ENCODE measurements at regions not wholly inside any gene's neighbourhood (a gene's known extent, or its start where the extent isn't known, plus 50 kb on each side); places are given as distances from the start of the nearest gene placed in this dataset.
A peak's percentile ranks its signal among the peaks of the same experiment; 100 is the strongest.

DNA sequence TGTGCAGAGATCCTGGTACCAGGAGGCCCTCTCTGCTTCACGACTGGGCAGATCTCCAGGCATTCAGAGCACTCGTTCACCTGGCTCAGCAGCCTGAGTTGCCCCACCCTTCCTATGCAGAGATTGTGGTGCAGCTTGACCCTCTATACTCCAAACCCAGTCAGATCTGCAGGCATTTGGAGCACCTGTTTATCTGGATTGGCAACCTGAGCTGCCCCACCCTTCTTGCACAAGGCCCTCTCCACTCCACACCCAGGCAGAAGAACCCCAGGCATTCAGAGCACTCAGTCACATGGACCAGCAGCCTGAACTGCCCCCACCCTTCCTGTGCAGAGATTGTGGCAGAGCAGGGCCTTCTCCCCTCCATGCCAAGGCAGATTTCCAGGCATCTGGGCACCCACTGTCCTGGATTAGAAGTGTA lies 88.4 kb upstream of the CDH5 start:
- H3K9me3 ChIP-seq, result peaks cover 0 to 7% (median 2%) of the 10 kb centered on the region in 4 donors
- H3K4me3 ChIP-seq, result no peak overlapping the region
- 85% methylated on average over 2 of the region's 2 CpGs for WGBS
- no peak for DNase-seq (ENCODE audit: extremely low spot score)
- TF ChIP-seq, protein P1, sequence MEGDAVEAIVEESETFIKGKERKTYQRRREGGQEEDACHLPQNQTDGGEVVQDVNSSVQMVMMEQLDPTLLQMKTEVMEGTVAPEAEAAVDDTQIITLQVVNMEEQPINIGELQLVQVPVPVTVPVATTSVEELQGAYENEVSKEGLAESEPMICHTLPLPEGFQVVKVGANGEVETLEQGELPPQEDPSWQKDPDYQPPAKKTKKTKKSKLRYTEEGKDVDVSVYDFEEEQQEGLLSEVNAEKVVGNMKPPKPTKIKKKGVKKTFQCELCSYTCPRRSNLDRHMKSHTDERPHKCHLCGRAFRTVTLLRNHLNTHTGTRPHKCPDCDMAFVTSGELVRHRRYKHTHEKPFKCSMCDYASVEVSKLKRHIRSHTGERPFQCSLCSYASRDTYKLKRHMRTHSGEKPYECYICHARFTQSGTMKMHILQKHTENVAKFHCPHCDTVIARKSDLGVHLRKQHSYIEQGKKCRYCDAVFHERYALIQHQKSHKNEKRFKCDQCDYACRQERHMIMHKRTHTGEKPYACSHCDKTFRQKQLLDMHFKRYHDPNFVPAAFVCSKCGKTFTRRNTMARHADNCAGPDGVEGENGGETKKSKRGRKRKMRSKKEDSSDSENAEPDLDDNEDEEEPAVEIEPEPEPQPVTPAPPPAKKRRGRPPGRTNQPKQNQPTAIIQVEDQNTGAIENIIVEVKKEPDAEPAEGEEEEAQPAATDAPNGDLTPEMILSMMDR (IDR thresholded peaks at IDR 0.05), result no peak
- TF ChIP-seq POLR2A (IDR thresholded peaks at IDR 0.05; ENCODE audit: low read depth), result no peak
- no peak for TF ChIP-seq EP300 (IDR thresholded peaks at IDR 0.05)
- TF ChIP-seq POLR2AphosphoS5 (IDR thresholded peaks at IDR 0.05), result no peak
- no peaks in the 10 kb centered on the region for H3K36me3 ChIP-seq
- H3K27me3 ChIP-seq, result no peaks in the 10 kb centered on the region
- peaks cover 0 to 4% (median 0%) of the 10 kb centered on the region in 4 donors for H3K4me1 ChIP-seq
- H3K27ac ChIP-seq (replicated peaks in 1 of 4), result no peak overlapping the region
- intact Hi-C loops (cut with DNase I), result no loop called here

DNA sequence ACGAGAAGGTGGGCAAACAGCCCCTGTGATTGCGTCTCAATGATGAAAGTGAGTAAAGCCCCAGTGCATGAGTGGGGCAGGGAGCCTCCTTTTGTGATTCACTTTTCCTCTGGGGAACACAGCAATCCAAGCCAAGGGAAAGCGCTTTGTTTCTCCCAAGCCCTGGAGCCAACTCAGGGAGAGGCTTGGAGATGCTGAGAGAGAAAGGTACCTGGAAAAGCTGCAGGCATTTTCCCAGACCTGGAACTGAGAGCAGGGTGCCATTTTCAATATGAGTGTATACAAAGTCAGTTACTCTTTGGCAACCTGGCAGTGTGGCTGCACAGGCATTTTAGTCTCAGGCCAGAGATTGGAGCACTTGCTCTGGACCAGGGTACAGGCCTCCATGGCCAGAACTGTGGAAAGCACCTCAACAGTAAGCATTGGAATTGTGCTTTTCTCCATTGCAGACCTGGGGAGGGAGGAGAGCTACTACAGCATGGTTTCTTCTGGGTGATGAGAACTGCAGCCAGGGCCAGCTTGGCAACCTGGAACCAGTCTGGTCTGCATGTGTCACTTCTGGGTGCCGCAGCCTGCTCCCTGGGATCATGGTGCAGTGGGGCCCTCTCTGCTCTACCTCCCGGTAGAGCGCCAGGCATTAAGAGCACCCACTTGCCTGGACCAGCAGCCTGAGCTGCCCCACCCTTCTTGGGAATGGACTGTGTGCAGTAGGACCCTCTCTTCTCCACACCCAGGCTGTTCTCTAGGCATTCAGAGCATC lies 89.0 kb upstream of the CDH5 start:
- WGBS, result 99% methylated on average over 5 of the region's 6 CpGs
- H3K36me3 ChIP-seq, result no peaks in the 10 kb centered on the region
- TF ChIP-seq EP300 (IDR thresholded peaks at IDR 0.05) (no peak), POLR2AphosphoS5 (IDR thresholded peaks at IDR 0.05) (no peak), POLR2A (IDR thresholded peaks at IDR 0.05; ENCODE audit: low read depth) (no peak)
- TF ChIP-seq, protein P1 (IDR thresholded peaks at IDR 0.05), result no peak
- peaks cover 0 to 7% (median 2%) of the 10 kb centered on the region in 4 donors for H3K9me3 ChIP-seq
- no peak overlapping the region for H3K27ac ChIP-seq (replicated peaks in 1 of 4)
- intact Hi-C loops (cut with DNase I), result no loop called here
- H3K4me3 ChIP-seq, result no peak overlapping the region
- peak; percentile 86 for DNase-seq (ENCODE audit: extremely low spot score)
- H3K27me3 ChIP-seq, result no peaks in the 10 kb centered on the region
- peaks cover 0 to 4% (median 0%) of the 10 kb centered on the region in 4 donors for H3K4me1 ChIP-seq

DNA sequence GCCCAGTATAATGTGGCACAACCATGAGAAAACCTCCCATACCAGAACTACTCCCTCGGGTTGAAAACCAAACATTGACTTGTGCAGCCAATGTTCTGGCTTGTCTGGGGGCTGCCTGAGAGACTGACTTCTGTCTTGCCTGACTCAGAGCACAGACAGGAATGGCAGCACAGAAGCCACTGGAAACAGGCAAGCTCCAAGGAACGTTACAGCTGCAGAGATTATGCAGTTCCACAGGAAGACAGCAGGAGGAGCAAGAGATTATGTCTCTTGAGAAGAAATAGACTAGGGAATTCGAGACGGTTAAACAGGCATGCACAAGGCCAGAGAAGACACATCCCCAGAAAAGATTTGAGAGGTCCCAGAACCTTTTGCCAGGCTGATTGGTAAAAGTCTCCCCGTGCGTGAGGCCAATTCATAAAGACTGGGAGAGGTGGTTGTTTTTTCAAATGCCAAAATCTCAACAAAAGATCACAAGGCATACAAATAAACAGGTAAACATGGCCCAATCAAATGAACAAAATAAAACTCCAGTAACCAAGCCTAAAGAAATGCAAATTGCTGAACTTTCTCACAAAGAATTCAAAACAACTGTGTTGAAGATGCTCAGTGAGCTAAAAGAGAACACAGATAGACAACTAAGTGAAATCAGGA lies 90.6 kb upstream of the CDH5 start:
- TF ChIP-seq EP300 (IDR thresholded peaks at IDR 0.05) (no peak), POLR2AphosphoS5 (IDR thresholded peaks at IDR 0.05) (no peak)
- TF ChIP-seq, protein P1 (IDR thresholded peaks at IDR 0.05), result peak; percentile 46 to 64 (median 51)
- Histone ChIP-seq H3K27ac (replicated peaks in 1 of 4) (no peak overlapping the region), H3K36me3 (no peaks in the 10 kb centered on the region), H3K9me3 (peaks cover 0 to 7% (median 2%) of the 10 kb centered on the region in 4 donors), H3K27me3 (no peaks in the 10 kb centered on the region), H3K4me1 (peaks cover 0 to 4% (median 0%) of the 10 kb centered on the region in 4 donors), H3K4me3 (no peak overlapping the region)
- intact Hi-C loops (cut with DNase I), result loop anchor here (2.0 kb wide), 1 partner anchor 39 kb away; no protein-coding TSS in a partner anchor
- WGBS, result 31% methylated on average over 6 of the region's 6 CpGs
- DNase-seq (ENCODE audit: extremely low spot score), result no peak

DNA sequence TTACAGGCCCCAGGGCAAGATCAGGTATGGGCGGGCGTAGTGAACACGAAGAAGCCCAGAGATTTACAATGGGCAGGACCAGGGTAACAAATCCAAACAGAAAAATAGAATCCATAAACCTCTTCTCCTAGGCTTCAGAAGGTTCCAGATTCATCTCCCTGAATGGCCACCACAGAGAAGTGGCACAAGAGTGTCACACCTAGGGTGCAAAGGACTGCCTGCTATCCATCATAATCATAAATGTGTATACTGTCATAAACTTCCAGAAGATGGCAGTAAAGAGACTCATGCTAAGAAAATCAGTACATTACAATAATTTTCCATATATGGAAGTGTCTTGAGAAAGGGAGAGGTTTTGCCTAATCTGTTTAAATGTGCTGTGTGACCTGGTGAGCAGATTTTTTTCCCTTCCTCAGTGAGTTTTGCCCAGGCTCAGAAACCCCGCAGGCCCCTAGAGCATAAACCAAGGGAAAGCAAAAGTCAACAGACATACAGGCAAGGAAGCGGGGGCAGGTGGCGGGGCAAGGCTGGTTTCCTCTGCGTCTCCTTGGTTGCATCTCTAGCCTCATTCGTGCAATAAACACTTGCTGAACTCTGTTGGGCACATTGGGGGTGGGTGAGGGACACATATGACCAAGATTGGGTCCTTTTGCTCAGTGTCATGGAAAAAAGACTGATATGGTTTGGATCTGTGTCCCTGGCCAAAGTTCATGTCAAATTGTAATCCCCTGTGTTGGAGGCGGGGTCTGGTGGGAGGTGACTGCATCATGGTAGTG lies 92.0 kb upstream of the CDH5 start:
- TF ChIP-seq, protein P1 (IDR thresholded peaks at IDR 0.05), result peak; percentile 11 to 27 (median 15)
- TF ChIP-seq POLR2A (IDR thresholded peaks at IDR 0.05; ENCODE audit: low read depth), result no peak
- no peak for TF ChIP-seq EP300 (IDR thresholded peaks at IDR 0.05)
- intact Hi-C loops (cut with DNase I), result loop anchor here (2.0 kb wide), 1 partner anchor 40 kb away; no protein-coding TSS in a partner anchor
- 86% methylated on average over 9 of the region's 9 CpGs for WGBS
- no peak for DNase-seq (ENCODE audit: extremely low spot score)
- Histone ChIP-seq H3K27ac (replicated peaks in 1 of 4) (no peak overlapping the region), H3K9me3 (peaks cover 0 to 7% (median under 1%) of the 10 kb centered on the region in 4 donors), H3K4me1 (peaks cover 7 to 18% (median 11%) of the 10 kb centered on the region in 4 donors), H3K36me3 (no peaks in the 10 kb centered on the region), H3K27me3 (no peaks in the 10 kb centered on the region), H3K4me3 (no peak overlapping the region)
